ACC112 (cell line): ENCODE measurements at regions not wholly inside any gene's neighbourhood (a gene's known extent, or its start where the extent isn't known, plus 50 kb on each side); places are given as distances from the start of the nearest gene placed in this dataset.

ENCODE experiments used
- H2AFZ ChIP-seq: fragments of 200-600 bp; sonication (generic); one replicate; pipeline ENCODE4 v1.6.0; 2017; ENCODE audit warnings: antibody characterized with exemption, low read length; ENCODE audit not compliant: unreplicated experiment
- H3K27ac ChIP-seq: fragments of 200-600 bp; sonication (generic); 2 replicates; pipeline ENCODE4 v1.5.1; 2014; ENCODE audit warnings: low read depth, mild to moderate bottlenecking, antibody characterized with exemption, low read length, moderate library complexity
- H3K27me3 ChIP-seq: fragments of 200-600 bp; sonication (generic); 2 replicates; pipeline ENCODE4 v1.6.1; 2014; ENCODE audit warnings: mild to moderate bottlenecking, antibody characterized with exemption, low read length, moderate library complexity, mixed read lengths; ENCODE audit not compliant: insufficient read depth
- H3K36me3 ChIP-seq: fragments of 200-600 bp; sonication (generic); 2 replicates; pipeline ENCODE4 v1.6.1; 2016; ENCODE audit warnings: mild to moderate bottlenecking, antibody characterized with exemption, low read length, moderate library complexity, mixed read lengths; ENCODE audit not compliant: insufficient read depth
- H3K4me1 ChIP-seq: fragments of 200-600 bp; sonication (generic); one replicate; pipeline ENCODE4 v1.6.1; 2016; ENCODE audit warnings: low read length, mixed read lengths; ENCODE audit not compliant: insufficient read depth, unreplicated experiment, control insufficient read depth
- H3K4me3 ChIP-seq: fragments of 200-600 bp; sonication (generic); 2 replicates; pipeline ENCODE4 v1.5.1; 2014; ENCODE audit warnings: mild to moderate bottlenecking, low read depth, low read length
- H3K79me2 ChIP-seq: fragments of 200-600 bp; sonication (generic); one replicate; pipeline ENCODE4 v1.6.0; 2016; ENCODE audit warnings: low read length; ENCODE audit not compliant: control insufficient read depth, unreplicated experiment, insufficient read depth

DNA sequence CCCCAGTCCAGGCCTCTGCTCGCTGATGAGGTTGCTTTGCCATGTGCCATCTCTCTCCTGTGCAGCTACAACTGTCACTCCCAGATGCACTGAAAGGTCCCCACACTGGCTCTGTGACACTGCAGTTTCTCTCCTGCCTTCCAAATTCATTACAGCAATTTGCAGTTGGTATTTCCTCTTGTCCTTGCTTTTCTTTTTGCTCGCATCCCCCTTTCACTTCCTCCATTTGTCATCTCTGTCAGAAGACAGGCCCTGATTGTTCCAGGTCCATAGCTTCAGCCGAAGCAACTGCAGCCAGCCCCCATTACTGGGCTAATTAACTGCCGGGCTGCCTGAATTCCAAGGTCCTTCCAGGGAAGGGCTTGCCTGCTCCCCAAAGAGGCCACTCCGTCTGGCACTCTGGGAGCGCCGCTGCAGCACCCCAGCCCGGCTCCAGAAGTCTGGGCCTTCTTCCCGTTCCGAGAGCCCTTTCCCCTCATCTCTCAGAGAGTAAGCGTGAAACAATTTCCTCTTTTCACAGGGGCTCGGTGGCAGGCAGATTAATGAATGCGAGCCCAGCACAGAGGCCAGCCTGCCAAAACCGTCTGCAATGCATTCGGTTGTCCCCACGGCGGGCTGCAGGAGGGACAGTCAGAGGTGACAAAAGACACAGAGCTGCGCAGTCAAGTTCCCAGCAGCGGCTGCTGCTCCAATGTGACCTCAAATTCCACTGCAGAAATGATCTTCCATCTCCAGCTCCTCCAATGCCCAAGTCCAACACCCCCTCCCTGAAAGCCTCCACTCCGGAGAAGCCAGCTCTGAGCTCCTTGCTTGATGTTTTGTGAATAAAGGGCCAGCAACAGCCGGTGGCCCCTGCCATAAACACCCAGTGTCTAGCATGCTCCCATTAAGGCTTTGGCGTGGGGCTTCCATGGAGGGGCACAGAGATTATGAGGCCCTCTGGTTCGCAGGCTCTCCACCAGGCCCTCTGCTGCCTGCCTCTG lies 279.4 kb upstream of the HABP2 start:
- no peak overlapping the region for H3K27ac ChIP-seq
- no peaks in the 10 kb centered on the region for H3K4me1 ChIP-seq

DNA sequence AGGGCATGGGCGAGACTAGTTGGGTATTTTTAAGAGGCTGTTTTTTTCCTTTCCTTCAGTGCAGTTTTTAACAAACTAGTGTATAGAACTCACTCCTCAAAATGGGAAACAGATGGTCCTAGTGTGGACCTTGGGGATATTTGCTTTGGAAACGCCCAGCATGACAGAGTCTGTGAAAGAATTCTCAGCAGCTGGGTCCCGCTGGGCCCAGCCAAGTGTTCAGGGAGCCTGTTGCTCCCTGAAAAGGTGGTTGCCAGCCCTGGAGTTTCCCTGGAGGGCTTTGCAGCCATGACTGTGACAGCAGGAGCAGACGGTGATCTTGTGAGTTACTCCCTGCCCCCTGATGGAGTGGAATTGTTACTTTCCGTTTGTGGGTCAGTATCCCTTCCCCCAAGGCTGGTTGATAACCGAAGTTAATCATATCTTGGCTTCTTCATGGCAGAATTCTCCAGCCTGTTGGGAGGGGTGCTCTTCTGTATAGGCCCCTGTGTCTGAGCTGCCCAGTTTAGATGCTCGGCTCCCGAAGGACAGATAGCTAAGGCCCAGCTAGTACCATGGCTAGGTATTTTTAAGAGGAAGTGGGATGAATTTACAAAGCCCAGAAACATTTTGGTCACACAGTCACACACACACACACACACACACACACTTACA lies 278.6 kb upstream of the HABP2 start:
- Histone ChIP-seq H3K36me3 (no peaks in the 10 kb centered on the region), H3K79me2 (no peaks in the 10 kb centered on the region), H3K27me3 (peaks cover 36% of the 10 kb centered on the region), H3K4me3 (no peak overlapping the region), H2AFZ (no peak overlapping the region), H3K27ac (no peak overlapping the region), H3K4me1 (no peaks in the 10 kb centered on the region)

More for the DNA sequence above, 279.4 kb upstream of the HABP2 start:
- H3K79me2 ChIP-seq: no peaks in the 10 kb centered on the region
- no peaks in the 10 kb centered on the region for H3K36me3 ChIP-seq
- H3K27me3 ChIP-seq: peaks cover 40% of the 10 kb centered on the region
- no peak overlapping the region for H2AFZ ChIP-seq
- no peak overlapping the region for H3K4me3 ChIP-seq

DNA sequence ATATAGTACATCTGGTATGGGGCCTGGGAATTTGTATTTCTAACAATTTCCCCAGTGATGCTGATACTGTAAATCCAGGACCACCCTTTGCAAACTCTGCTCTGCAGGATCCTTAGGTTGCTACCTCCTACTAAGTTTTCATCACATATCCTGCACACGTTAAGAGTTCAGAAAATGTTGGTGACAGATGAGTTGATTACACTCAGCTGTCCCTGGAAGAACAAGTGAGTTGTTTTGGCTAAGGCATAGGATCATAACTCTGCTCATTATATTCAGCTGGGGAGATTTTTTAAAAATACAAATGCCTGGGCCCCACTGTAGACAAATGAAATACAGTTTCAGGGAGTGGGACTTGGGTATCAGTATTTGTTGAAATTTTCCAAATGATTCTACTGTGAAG lies 274.6 kb upstream of the HABP2 start:
- H3K27me3 ChIP-seq: peaks cover 41% of the 10 kb centered on the region
- H3K79me2 ChIP-seq: no peaks in the 10 kb centered on the region
- no peak overlapping the region for H3K4me3 ChIP-seq
- no peaks in the 10 kb centered on the region for H3K36me3 ChIP-seq
- no peaks in the 10 kb centered on the region for H3K4me1 ChIP-seq
- no peak overlapping the region for H3K27ac ChIP-seq
- H2AFZ ChIP-seq: no peak overlapping the region

DNA sequence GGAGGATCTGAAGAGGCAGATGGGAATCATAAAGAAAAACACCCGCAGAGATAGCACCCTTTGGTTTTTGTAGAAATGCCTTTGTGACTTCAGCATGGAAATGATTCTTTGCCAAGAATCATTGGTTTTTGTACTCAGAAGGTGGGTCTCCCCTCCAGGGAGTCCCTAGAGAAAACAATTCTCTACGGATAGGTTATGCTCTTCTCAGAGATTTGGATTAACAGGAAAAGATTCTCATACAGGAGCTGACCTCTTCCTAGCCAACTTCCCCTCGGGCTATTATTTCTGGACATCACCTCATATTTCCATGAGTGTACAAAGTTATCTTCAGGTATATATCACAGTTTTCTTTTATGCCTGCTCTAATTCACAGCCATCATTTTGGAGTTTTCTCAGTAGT lies 274.2 kb upstream of the HABP2 start:
- Histone ChIP-seq H3K4me3 (no peak overlapping the region), H3K79me2 (no peaks in the 10 kb centered on the region), H3K27ac (no peak overlapping the region), H3K4me1 (no peaks in the 10 kb centered on the region), H3K36me3 (no peaks in the 10 kb centered on the region), H2AFZ (no peak overlapping the region), H3K27me3 (peaks cover 40% of the 10 kb centered on the region)

DNA sequence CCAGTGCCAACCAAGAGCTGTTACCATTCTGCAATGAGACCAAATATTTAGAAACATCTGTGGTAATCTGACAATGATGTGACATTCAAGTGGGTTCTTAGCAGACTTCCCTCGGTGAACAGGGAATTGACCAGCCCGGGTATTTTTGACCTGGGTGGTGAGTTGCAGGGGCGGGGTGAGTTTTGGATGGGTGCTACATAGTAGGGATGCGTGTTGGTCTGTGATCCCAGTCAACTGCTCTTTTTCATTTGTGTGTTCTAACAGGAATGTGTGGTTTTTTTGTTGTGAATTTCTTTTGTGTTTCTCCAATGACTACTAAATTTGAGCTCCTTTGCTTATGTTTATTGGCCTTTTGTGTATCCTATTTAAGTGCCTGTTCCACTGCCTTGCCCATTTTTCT lies 273.6 kb upstream of the HABP2 start:
- Histone ChIP-seq H3K36me3 (no peaks in the 10 kb centered on the region), H2AFZ (no peak overlapping the region), H3K79me2 (no peaks in the 10 kb centered on the region), H3K27ac (no peak overlapping the region), H3K27me3 (peaks cover 42% of the 10 kb centered on the region), H3K4me1 (no peaks in the 10 kb centered on the region), H3K4me3 (no peak overlapping the region)

DNA sequence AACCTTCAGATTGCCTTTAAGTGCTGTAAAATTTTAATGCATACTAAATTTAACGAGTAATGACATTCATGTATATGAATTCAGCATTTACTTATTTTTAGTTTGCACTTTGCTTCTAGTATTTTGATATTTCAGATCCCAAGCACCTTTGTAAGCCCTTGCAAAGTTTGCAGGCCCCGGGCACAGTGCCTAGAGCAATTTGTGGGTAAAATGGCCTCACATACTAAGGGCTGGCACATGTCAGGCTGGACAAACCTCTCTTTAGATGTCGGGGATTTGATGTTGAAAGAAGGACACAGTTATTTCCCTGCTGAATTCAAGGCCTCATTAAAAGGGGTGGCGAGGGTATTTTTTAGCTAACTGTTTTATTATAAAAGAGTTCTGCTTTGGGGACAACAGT lies 270.3 kb upstream of the HABP2 start:
- H3K27ac ChIP-seq: no peak overlapping the region
- H3K79me2 ChIP-seq: no peaks in the 10 kb centered on the region
- no peaks in the 10 kb centered on the region for H3K36me3 ChIP-seq
- H2AFZ ChIP-seq: no peak overlapping the region
- no peaks in the 10 kb centered on the region for H3K4me1 ChIP-seq
- no peak overlapping the region for H3K4me3 ChIP-seq
- peaks cover 55% of the 10 kb centered on the region for H3K27me3 ChIP-seq

DNA sequence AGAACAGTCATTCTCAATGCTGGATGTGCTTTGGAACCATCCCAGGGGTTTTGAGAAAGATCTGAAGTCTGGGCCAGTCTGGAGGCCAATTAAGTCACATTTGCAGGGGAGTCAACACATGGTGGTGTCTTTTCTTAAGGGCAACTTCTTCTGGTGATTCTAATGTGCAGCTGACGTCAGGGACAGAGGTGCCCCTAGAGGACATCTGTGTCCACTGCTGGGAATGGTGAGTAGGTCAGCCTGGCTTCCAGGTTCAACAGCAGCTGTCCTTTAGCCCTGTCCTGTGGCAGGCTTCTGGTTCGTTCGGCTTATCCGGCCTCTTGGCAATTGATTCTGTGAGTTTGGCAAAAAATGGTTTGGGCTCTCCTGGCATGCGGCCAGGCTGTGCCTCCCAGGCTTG lies 269.7 kb upstream of the HABP2 start:
- no peaks in the 10 kb centered on the region for H3K79me2 ChIP-seq
- no peak overlapping the region for H2AFZ ChIP-seq
- no peak overlapping the region for H3K4me3 ChIP-seq
- H3K27me3 ChIP-seq: peaks cover 58% of the 10 kb centered on the region
- H3K4me1 ChIP-seq: no peaks in the 10 kb centered on the region
- H3K27ac ChIP-seq: no peak overlapping the region
- no peaks in the 10 kb centered on the region for H3K36me3 ChIP-seq

DNA sequence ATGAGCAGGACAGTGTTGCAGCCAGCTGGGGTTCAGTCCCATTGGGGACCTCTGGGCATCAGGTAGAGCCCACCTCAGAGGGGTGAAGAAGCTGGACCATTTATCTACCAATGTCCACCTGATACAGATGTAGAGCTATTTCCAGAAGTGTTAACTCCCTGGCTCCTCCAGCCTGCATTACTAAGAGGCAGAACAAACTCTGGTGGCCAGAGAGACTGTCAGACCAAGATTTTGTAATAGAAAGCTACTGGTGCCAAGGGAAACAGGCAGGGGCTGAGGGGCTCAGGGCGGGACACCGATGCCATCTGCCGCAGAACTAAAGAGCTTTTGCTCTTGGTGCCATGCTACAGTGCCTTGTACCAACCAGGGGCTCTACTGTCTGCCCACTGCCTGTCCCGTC lies 268.2 kb upstream of the HABP2 start:
- H3K79me2 ChIP-seq: no peaks in the 10 kb centered on the region
- no peak overlapping the region for H2AFZ ChIP-seq
- H3K36me3 ChIP-seq: no peaks in the 10 kb centered on the region
- no peak overlapping the region for H3K27ac ChIP-seq
- peaks cover 61% of the 10 kb centered on the region for H3K27me3 ChIP-seq
- H3K4me3 ChIP-seq: no peak overlapping the region
- no peaks in the 10 kb centered on the region for H3K4me1 ChIP-seq

DNA sequence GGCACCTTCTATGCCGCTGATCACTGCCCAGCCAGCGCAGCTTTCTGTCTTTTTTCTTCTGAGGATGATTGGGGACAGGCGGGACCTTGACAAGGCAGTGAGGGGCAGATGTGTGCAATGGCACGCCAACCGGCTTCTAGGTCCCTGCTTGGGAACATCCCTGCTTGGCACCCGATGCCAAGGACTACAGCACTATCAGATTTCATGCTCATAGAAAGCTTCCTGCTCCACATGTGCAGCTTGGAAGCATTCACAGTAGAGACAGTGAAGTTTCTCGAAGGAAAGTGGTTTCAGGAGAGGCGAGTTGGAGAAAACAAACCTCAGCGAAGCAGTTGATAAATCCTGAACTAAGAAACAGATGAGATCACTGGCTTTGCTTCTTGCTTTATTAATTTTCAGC lies 267.5 kb upstream of the HABP2 start:
- Histone ChIP-seq H2AFZ (no peak overlapping the region), H3K27me3 (peaks cover 67% of the 10 kb centered on the region), H3K79me2 (no peaks in the 10 kb centered on the region), H3K4me3 (no peak overlapping the region), H3K36me3 (no peaks in the 10 kb centered on the region), H3K27ac (no peak overlapping the region), H3K4me1 (no peaks in the 10 kb centered on the region)

DNA sequence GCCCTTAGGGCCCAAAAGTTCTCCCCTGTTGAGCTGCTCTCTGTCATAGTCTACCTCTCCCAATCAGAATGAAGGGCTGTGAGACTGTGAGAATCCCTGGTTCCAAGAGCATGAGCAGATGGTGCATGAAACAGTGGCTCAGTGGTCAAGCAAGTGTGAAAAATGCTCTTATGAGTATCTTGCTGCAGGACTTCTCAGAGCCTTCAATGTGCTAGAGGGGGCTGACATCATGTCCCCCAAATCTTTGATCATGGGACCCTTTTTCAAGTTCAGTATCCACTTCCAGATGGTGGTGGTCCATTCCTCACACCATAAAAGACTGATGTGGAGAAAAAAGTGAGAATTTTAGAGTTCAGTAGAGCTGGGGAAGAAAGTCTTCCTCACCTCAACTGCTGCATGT lies 265.3 kb upstream of the HABP2 start:
- Histone ChIP-seq H3K4me1 (no peaks in the 10 kb centered on the region), H3K36me3 (no peaks in the 10 kb centered on the region), H2AFZ (no peak overlapping the region), H3K4me3 (no peak overlapping the region), H3K27ac (no peak overlapping the region), H3K27me3 (peaks cover 53% of the 10 kb centered on the region), H3K79me2 (no peaks in the 10 kb centered on the region)

DNA sequence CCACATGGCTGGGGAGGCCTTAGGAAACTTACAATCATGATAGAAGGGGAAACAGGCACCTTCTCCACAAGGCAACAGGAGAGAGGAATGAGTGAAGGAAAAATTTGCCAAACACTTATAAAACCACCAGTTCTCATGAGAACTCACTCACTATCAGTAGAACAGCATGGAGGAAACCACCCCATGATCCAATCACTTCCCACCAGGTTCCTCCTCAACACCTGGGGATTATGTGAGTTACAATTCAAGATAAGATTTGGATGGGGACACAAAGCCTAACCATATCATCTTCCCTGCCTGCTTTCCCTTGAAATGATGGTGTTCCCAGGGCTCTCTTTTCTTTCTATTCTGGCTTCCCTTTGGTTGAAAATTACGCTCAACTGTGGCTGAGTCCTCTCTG lies 262.7 kb upstream of the HABP2 start:
- H3K79me2 ChIP-seq: no peaks in the 10 kb centered on the region
- no peaks in the 10 kb centered on the region for H3K36me3 ChIP-seq
- H3K27ac ChIP-seq: no peak overlapping the region
- H2AFZ ChIP-seq: no peak overlapping the region
- no peaks in the 10 kb centered on the region for H3K4me1 ChIP-seq
- peaks cover 31% of the 10 kb centered on the region for H3K27me3 ChIP-seq
- no peak overlapping the region for H3K4me3 ChIP-seq
